ENCODE measurements at regions not wholly inside any gene's neighbourhood (a gene's known extent, or its start where the extent isn't known, plus 50 kb on each side); places are given as distances from the start of the nearest gene placed in this dataset.

GRCh38 chr13:108026680-108027410 is 188.5 kb downstream of the LIG4 start:
- no peak for TF ChIP-seq CTCF (IDR thresholded peaks at IDR 0.05; ENCODE audit: low read depth, low read length, missing control alignments)
- H3K4me3 ChIP-seq (replicated peaks; ENCODE audit: low read depth, low read length) = no peak overlapping the region
- DNase-seq (ENCODE audit: extremely low read depth, low read depth) = no peak

- no peak for DNase-seq (ENCODE audit: extremely low read depth, low read depth)
- TF ChIP-seq CTCF (IDR thresholded peaks at IDR 0.05; ENCODE audit: low read depth, low read length, missing control alignments) = no peak
- H3K4me3 ChIP-seq (replicated peaks; ENCODE audit: low read depth, low read length) = no peak overlapping the region
Observed at GRCh38 chr13:108020027-108020426, 195.3 kb downstream of the LIG4 start.

DNA sequence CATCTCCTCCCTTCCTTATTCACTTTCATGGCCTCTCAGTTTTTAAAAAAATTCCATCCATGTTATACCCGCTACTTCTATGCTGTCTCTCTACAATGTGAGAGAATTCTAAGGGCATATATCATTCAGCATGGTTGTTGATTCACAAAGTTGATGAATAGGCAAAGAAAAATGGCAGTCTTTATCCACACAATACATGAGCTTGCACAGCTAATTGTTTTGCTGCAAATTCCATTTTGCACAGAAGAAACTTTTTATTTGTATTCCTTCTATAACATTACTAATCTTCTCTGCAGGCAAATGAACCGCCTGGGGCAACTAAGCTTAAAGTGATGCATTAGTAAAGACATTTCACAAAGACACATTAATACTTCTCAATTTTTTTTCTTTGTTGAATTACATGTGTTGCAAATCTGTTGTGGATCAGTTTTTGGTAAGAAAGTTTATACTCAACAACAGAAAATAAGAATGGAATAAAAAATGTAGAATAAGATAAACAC is 196.9 kb downstream of the LIG4 start:
- TF ChIP-seq CTCF (IDR thresholded peaks at IDR 0.05; ENCODE audit: low read depth, low read length, missing control alignments) = no peak

DNA sequence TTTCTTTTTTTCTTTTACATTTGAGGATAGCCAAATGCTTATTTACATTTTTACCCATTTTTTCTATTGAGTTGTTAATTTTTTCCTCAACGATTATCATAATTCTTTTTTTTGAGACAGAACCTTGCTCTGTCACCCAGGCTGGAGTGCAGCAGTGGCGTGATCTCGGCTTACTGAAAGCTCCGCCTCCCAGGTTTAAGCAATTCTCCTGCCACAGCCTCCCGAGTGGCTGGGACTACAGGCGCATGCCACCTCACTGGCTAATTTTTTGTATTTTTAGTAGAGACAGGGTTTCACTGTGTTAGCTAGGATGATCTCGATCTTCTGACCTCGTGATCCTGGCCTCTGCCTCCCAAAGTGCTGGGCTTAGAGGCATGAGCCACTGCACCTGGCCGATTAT is 208.7 kb downstream of the LIG4 start:
- H3K4me3 ChIP-seq (replicated peaks; ENCODE audit: low read depth, low read length) = no peak overlapping the region
- TF ChIP-seq CTCF (IDR thresholded peaks at IDR 0.05; ENCODE audit: low read depth, low read length, missing control alignments) = no peak
- DNase-seq (ENCODE audit: extremely low read depth, low read depth) = no peak

More for the DNA sequence above, 196.9 kb downstream of the LIG4 start:
- H3K4me3 ChIP-seq (replicated peaks; ENCODE audit: low read depth, low read length) = no peak overlapping the region
- DNase-seq (ENCODE audit: extremely low read depth, low read depth) = no peak

DNA sequence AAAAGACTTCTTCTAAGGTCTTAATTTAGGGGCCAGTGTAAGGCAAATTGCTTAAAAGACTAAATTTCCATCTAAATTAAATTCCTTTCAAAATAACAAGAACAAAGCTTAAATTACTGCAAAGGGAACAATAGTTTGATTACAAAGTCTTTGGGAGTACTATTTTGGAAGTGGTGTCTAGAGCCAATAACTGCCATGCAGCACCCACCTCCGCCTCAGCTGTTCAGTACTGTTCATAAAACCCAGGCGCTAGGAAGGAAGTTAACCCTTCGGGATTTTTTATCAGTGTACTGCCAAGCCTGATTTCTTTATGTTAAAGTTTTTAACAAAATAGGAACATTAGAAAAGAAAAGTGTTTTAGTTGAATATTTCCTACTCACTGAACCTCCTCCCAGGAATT is 210.1 kb downstream of the LIG4 start:
- no peak for TF ChIP-seq CTCF (IDR thresholded peaks at IDR 0.05; ENCODE audit: low read depth, low read length, missing control alignments)

GRCh38 chr13:108003626-108004025 is 211.7 kb downstream of the LIG4 start:
- DNase-seq (ENCODE audit: extremely low read depth, low read depth) = no peak
- no peak for TF ChIP-seq CTCF (IDR thresholded peaks at IDR 0.05; ENCODE audit: low read depth, low read length, missing control alignments)
- H3K4me3 ChIP-seq (replicated peaks; ENCODE audit: low read depth, low read length) = no peak overlapping the region

More for the DNA sequence above, 210.1 kb downstream of the LIG4 start:
- DNase-seq (ENCODE audit: extremely low read depth, low read depth) = no peak
- H3K4me3 ChIP-seq (replicated peaks; ENCODE audit: low read depth, low read length) = no peak overlapping the region
